ENCODE measurements at regions not wholly inside any gene's neighbourhood (a gene's known extent, or its start where the extent isn't known, plus 50 kb on each side); places are given as distances from the start of the nearest gene placed in this dataset.

GRCh38 chr6:137683916-137684315, 183.1 kb upstream of the TNFAIP3 start:
- H3K27me3 Mint-ChIP-seq (ENCODE audit: low read depth), result no peaks in the 10 kb centered on the region

More at GRCh38 chr6:137683916-137684315, 183.1 kb upstream of the TNFAIP3 start:
- Mint-ChIP-seq H3K9me3 (peaks cover 2 to 3% of the 10 kb centered on the region in 2 experiments; a peak in 4 of 5 replicates), H3K36me3 (ENCODE audit: insufficient read depth in 1 of 3, low read depth in 3 of 3) (peaks cover 0 to 3% (median 0%) of the 10 kb centered on the region in 3 experiments; a peak in 3 of 7 replicates), H3K4me3 (no peak overlapping the region), H3K27ac (no peak overlapping the region), H3K4me1 (no peaks in the 10 kb centered on the region)
- Histone ChIP-seq H2BK15ac (ENCODE audit: low read depth, low read length) (no peak overlapping the region), H2BK20ac (ENCODE audit: low read depth, low read length, poor library complexity, severe bottlenecking) (no peak overlapping the region), H2BK12ac (ENCODE audit: insufficient read length, low read depth, low read length) (no peak overlapping the region), H3K79me2 (ENCODE audit: insufficient read depth, low read length) (no peaks in the 10 kb centered on the region), H2AK5ac (ENCODE audit: insufficient read length, low read length) (no peak overlapping the region), H3K9me3 (ENCODE audit: control insufficient read depth, low read depth, low read length) (no peaks in the 10 kb centered on the region), H4K5ac (ENCODE audit: insufficient read length, low read depth, low read length) (no peak overlapping the region), H3K27ac (ENCODE audit: insufficient read length, low read depth, low read length) (no peak overlapping the region), H3K27me3 (ENCODE audit: insufficient read depth, low read length) (no peaks in the 10 kb centered on the region), H4K8ac (replicated peaks; ENCODE audit: insufficient read length, low read depth, low read length) (no peak overlapping the region), H3K9ac (ENCODE audit: extremely low read depth, insufficient read length, low read length) (no peak overlapping the region), H2AFZ (ENCODE audit: low read length) (no peak overlapping the region), H3K18ac (ENCODE audit: insufficient read length, low read depth, low read length) (no peak overlapping the region), H3K23ac (ENCODE audit: insufficient read length, low read depth, low read length) (no peak overlapping the region), H3K4ac (ENCODE audit: low read depth, low read length) (no peak overlapping the region), H3K14ac (ENCODE audit: insufficient read depth, low read length) (no peak overlapping the region), H2BK5ac (ENCODE audit: insufficient read length, low read length) (no peak overlapping the region), H3K23me2 (ENCODE audit: insufficient read length, low read depth, low read length, poor library complexity, severe bottlenecking) (no peaks in the 10 kb centered on the region), H4K20me1 (ENCODE audit: control insufficient read depth, insufficient read depth, insufficient read length) (no peaks in the 10 kb centered on the region), H3K56ac (ENCODE audit: insufficient read length, low read depth, low read length) (no peak overlapping the region), H2BK120ac (ENCODE audit: low read depth, low read length, poor library complexity, severe bottlenecking) (no peak overlapping the region), H3T11ph (ENCODE audit: low read length) (no peak overlapping the region), H3K4me2 (ENCODE audit: insufficient read depth, insufficient read length, low read length) (no peak overlapping the region), H4K91ac (ENCODE audit: insufficient read length, low read depth, low read length) (no peak overlapping the region), H3K4me1 (ENCODE audit: insufficient read depth, low read length) (no peaks in the 10 kb centered on the region), H3K79me1 (ENCODE audit: insufficient read depth, low read depth, low read length, poor library complexity, severe bottlenecking) (no peaks in the 10 kb centered on the region)
- TF ChIP-seq CTCF (conservative IDR thresholded peaks at IDR 0.05), result no peak
- DNase-seq, result no peak
- no CpG with 5 or more reads among the region's 4 CpGs for WGBS (ENCODE audit: extremely low coverage, insufficient read length, low lambda C conversion rate)

Data from H9 (cell line).